Testis (tissue), 2 donors: ENCODE measurements at regions not wholly inside any gene's neighbourhood (a gene's known extent, or its start where the extent isn't known, plus 50 kb on each side); places are given as distances from the start of the nearest gene placed in this dataset.

Experiments used
- DNase-seq: peaks from one replicate; pipeline ENCODE4 v3.0.0-alpha.2; 2019
- H3K27ac ChIP-seq, 2 donors: fragments of 200-600 bp; sonication (generic); one replicate each; pipeline ENCODE4 v1.5.1; 2019
- H3K27me3 ChIP-seq: fragments of 200-600 bp; sonication (generic); one replicate; pipeline ENCODE4 v1.5.1; 2019
- H3K36me3 ChIP-seq: fragments of 200-600 bp; sonication (generic); one replicate; pipeline ENCODE4 v1.5.1; 2017; ENCODE audit warnings: low read depth; ENCODE audit errors: missing control alignments
- H3K4me1 ChIP-seq: fragments of 200-600 bp; sonication (generic); one replicate; pipeline ENCODE4 v1.5.1; 2019
- H3K4me3 ChIP-seq, 2 donors: fragments of 200-600 bp; sonication (generic); one replicate each; pipeline ENCODE4 v1.5.1; 2017 to 2019
- H3K9me3 ChIP-seq: fragments of 200-600 bp; sonication (generic); one replicate; pipeline ENCODE4 v1.5.1; 2017
- POLR2A ChIP-seq: fragments of 450-650 bp; IDR thresholded peaks from one replicate; pipeline ENCODE4 v1.6.1; 2017; ENCODE audit warnings: antibody characterized with exemption, mild to moderate bottlenecking, moderate library complexity
- WGBS, 2 donors: methylation state at CpG; one replicate each; pipeline ENCODE4 v1.1.5; 2018; 5-methylcytosine and 5-hydroxymethylcytosine counted together
- intact Hi-C: fragments of 100-400 bp; cut with DNase I; formaldehyde crosslinking; loops from one replicate; pipeline ENCODE4 v1.15.1; 2023; ENCODE audit warnings: low total_unique reads
- TF ChIP-seq, protein P1 (sequence below), 3 experiments: fragments of 450-650 bp in 2 of 3; fragments of 200-600 bp in 1 of 3; sonication (generic) in 1 of 3; IDR thresholded peaks; one replicate each; pipeline ENCODE4 v1.5.1; 2016 to 2019; ENCODE audit warnings: antibody characterized with exemption in 3 of 3, mild to moderate bottlenecking in 2 of 3, moderate library complexity in 1 of 3

GRCh38 chr15:53274630-53275029 is 484.5 kb upstream of the ONECUT1 start:
- no peak for TF ChIP-seq POLR2A
- TF ChIP-seq, protein P1, sequence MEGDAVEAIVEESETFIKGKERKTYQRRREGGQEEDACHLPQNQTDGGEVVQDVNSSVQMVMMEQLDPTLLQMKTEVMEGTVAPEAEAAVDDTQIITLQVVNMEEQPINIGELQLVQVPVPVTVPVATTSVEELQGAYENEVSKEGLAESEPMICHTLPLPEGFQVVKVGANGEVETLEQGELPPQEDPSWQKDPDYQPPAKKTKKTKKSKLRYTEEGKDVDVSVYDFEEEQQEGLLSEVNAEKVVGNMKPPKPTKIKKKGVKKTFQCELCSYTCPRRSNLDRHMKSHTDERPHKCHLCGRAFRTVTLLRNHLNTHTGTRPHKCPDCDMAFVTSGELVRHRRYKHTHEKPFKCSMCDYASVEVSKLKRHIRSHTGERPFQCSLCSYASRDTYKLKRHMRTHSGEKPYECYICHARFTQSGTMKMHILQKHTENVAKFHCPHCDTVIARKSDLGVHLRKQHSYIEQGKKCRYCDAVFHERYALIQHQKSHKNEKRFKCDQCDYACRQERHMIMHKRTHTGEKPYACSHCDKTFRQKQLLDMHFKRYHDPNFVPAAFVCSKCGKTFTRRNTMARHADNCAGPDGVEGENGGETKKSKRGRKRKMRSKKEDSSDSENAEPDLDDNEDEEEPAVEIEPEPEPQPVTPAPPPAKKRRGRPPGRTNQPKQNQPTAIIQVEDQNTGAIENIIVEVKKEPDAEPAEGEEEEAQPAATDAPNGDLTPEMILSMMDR (IDR thresholded peaks at IDR 0.05): no peak
- Histone ChIP-seq H3K27me3 (no peaks in the 10 kb centered on the region), H3K9me3 (no peaks in the 10 kb centered on the region), H3K4me3 (no peak overlapping the region), H3K27ac (no peak overlapping the region), H3K36me3 (no peaks in the 10 kb centered on the region), H3K4me1 (no peaks in the 10 kb centered on the region)
- no peak for DNase-seq
- intact Hi-C loops: no loop called here
- WGBS, 2 donors: 60 to 64% methylated on average over 4 of the region's 4 CpGs

GRCh38 chr15:53272116-53272515 is 482.0 kb upstream of the ONECUT1 start:
- DNase-seq: no peak
- Histone ChIP-seq H3K9me3 (no peaks in the 10 kb centered on the region), H3K4me3 (no peak overlapping the region), H3K4me1 (no peaks in the 10 kb centered on the region), H3K36me3 (no peaks in the 10 kb centered on the region), H3K27me3 (no peaks in the 10 kb centered on the region), H3K27ac (no peak overlapping the region)
- WGBS, 2 donors: 0% methylated on average over 1 of the region's 1 CpG
- TF ChIP-seq POLR2A: no peak
- TF ChIP-seq, protein P1 (IDR thresholded peaks at IDR 0.05): no peak
- intact Hi-C loops: no loop called here

GRCh38 chr15:53266176-53266575 is 476.0 kb upstream of the ONECUT1 start:
- 49 to 63% methylated on average over 2 of the region's 2 CpGs for WGBS, 2 donors

DNA sequence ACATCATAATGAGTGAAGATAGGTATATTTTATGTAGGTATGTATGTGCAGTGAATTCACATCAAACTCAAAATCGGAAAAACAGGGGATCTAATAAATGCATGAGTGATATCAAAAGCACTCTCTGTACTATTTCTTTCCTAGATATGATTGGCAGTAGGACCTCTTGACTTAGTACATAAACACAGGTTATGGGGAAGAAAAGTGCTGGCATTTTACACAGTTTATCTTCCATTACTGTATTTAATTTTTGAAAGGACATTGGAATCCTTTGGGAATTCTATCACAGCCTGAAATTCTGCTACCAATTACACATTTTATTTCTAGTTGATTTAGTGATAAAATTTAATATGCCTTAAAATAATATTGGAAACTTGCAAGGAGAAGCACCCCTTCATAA is 470.5 kb upstream of the ONECUT1 start:
- TF ChIP-seq, protein P1 (IDR thresholded peaks at IDR 0.05): no peak
- no peak for TF ChIP-seq POLR2A
- WGBS, 2 donors: 83 to 93% methylated on average over 1 of the region's 1 CpG
- intact Hi-C loops: no loop called here

More at GRCh38 chr15:53266176-53266575, 476.0 kb upstream of the ONECUT1 start:
- intact Hi-C loops: no loop called here
- Histone ChIP-seq H3K9me3 (no peaks in the 10 kb centered on the region), H3K4me3 (no peak overlapping the region), H3K27ac (no peak overlapping the region), H3K4me1 (no peaks in the 10 kb centered on the region), H3K36me3 (no peaks in the 10 kb centered on the region), H3K27me3 (no peaks in the 10 kb centered on the region)
- TF ChIP-seq, protein P1 (IDR thresholded peaks at IDR 0.05): no peak
- TF ChIP-seq POLR2A: no peak
- no peak for DNase-seq

GRCh38 chr15:53256457-53256856 is 466.3 kb upstream of the ONECUT1 start:
- H3K4me3 ChIP-seq: no peak overlapping the region
- no peak overlapping the region for H3K27ac ChIP-seq
- no peaks in the 10 kb centered on the region for H3K36me3 ChIP-seq
- WGBS, 2 donors: 77 to 80% methylated on average over 4 of the region's 4 CpGs
- H3K9me3 ChIP-seq: no peaks in the 10 kb centered on the region
- H3K4me1 ChIP-seq: no peaks in the 10 kb centered on the region
- TF ChIP-seq, protein P1 (IDR thresholded peaks at IDR 0.05): no peak
- TF ChIP-seq POLR2A: no peak
- intact Hi-C loops: no loop called here
- no peaks in the 10 kb centered on the region for H3K27me3 ChIP-seq
- DNase-seq: no peak

More for the DNA sequence above, 470.5 kb upstream of the ONECUT1 start:
- Histone ChIP-seq H3K4me1 (no peaks in the 10 kb centered on the region), H3K27ac (no peak overlapping the region), H3K4me3 (no peak overlapping the region), H3K9me3 (no peaks in the 10 kb centered on the region), H3K27me3 (no peaks in the 10 kb centered on the region), H3K36me3 (no peaks in the 10 kb centered on the region)
- no peak for DNase-seq
